HG03175 (cell line): ENCODE measurements at regions not wholly inside any gene's neighbourhood (a gene's known extent, or its start where the extent isn't known, plus 50 kb on each side); places are given as distances from the start of the nearest gene placed in this dataset.
A peak's percentile ranks its signal among the peaks of the same experiment; 100 is the strongest.

Experiments
- ATAC-seq: cut with Tn5 transposase; IDR thresholded peaks from one replicate; pipeline ENCODE4 v1.9.1; 2021; ENCODE audit warnings: mild to moderate bottlenecking, moderate library complexity; ENCODE audit not compliant: unreplicated experiment

- ATAC-seq, result no peak
Observed at GRCh38 chr2:21281384-21281783, 157.6 kb downstream of the TDRD15 start.

DNA sequence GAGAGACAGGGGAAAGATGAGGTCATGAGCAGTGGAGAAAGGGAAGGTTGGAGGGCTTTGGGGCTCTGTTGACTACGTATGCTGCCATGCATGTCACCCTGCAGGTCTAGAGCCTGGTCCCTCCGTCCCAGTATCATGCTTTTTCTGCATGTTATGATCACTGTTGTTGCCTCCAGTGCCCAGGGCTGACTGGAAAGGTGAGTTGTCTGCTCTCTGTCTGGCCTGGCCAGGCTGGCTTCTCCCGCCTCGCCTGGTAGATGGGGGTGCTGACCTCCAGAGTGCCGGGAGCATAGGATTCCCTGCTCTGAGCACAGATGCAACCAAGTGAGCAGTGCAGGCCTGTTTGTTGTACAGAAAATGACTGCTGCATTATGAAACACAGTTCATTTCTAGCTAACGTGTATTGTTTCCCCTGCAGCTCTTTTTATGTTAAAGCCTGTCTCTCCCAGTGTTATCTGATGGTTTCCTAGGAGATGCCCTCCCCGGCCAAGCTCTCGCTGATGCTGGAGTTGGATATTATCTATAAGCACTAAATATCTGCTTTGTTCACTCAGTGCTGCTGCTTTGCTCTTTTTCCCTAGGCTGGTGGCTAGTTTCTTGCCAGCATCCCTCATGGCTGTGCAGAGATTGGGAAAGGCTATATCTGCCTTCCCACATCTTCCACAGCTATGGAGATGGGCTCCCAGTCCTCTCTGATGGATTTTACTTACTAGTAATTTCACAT, 158.2 kb downstream of the TDRD15 start:
- no peak for ATAC-seq

GRCh38 chr2:21282515-21282898, 158.7 kb downstream of the TDRD15 start:
- ATAC-seq, result no peak

DNA sequence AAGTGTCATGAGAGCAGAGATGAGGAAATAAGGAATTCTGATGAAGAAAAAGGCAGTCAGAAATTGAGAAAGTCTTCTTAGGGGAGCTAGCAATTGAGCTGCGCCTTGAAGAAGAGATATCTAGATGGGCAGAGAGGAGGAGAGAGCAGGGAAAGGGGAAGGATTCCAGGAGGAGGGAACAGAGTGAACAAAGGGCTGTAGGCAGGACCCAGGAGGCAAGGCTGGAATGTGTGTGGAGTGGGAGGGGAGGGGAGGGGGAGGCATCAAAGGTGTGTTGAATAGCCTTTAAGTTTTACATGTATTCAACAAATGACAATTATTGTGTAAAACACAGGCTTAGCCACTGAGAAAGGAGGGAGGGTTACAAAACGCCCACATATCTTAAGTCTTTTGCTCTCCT, 164.5 kb downstream of the TDRD15 start:
- no peak for ATAC-seq

- ATAC-seq, result no peak
Observed at GRCh38 chr2:21288739-21289520, 165.2 kb downstream of the TDRD15 start.

DNA sequence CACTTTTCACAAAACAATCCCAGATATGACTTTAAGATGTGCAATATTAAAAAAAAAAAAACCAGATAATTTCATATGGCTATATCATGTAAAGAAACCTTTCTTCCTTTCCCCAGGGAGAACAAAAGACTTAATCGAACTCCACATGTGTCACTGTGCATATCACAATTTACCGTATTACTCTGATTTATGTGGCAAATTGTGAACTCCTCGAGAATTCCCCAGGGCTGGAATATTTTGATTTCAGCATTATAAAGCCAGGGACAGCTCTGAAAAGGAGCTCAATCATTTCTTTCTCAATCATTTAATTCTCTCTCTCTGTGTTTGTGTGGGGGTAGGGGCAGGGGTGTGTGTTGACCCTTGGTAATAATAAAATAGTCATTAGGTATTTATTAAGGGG, 165.8 kb downstream of the TDRD15 start:
- ATAC-seq, result no peak

DNA sequence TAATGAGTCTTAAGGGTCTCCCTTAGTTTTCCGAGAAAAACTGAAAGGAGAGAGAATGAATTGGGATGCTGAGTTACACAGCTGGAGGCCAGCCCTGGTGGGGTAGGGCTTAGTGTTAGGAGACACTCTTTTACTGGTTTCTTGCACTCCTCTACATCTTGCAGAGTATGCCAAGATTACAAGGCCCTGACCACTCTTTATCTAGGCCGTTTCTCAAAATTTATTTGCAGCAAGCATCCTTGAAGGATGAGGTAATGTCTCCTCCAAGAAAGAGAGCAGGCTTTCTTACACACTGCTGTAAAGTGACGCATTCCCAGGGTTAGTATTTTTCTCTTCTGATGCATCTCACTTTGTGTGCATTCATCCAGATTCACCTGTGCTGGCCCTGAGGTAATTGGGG, 166.2 kb downstream of the TDRD15 start:
- ATAC-seq, result no peak

- no peak for ATAC-seq
Observed at GRCh38 chr2:21291426-21291825, 167.7 kb downstream of the TDRD15 start.

GRCh38 chr2:21294446-21294845, 170.7 kb downstream of the TDRD15 start:
- ATAC-seq, result no peak

DNA sequence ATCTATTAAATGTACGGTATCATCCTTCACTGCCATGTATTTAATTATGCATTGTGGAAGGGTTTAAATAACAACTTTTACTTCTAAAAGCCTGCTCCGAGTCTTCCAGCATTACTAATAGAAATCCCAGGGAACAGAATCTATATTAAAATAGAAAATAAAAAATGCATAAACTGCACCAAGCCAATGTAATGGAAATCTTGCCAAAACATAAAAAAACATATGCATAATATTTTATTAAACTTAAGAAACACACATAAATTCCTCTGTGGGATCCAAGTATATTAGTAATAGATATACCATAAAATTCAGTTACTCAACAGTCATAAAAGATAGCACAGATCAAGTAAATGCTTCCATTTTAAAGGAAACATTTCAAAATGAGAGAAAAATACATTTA, 175.6 kb downstream of the TDRD15 start:
- ATAC-seq, result no peak

- ATAC-seq, result no peak
Observed at GRCh38 chr2:21301871-21302455, 178.2 kb downstream of the TDRD15 start.

DNA sequence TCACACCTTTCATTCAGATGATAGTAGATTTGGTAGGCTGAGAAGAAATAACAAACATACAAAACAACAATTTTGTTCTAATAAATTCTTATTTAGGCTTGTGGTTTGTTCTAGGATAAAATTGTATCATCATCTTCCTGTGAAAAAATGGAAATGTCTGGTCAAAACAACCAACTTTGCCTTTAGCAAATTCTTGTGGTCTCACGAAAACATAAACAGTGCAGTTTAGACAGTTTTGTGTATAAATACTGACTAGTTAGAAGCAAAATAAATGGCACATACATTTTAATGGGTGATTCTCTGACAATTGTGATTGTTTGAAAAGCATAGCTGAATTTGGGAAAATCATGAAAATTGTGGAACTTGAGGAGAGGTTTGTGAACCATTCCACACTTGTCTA, 180.1 kb downstream of the TDRD15 start:
- no peak for ATAC-seq

- ATAC-seq, result no peak
Observed at GRCh38 chr2:21305581-21305980, 181.8 kb downstream of the TDRD15 start.

DNA sequence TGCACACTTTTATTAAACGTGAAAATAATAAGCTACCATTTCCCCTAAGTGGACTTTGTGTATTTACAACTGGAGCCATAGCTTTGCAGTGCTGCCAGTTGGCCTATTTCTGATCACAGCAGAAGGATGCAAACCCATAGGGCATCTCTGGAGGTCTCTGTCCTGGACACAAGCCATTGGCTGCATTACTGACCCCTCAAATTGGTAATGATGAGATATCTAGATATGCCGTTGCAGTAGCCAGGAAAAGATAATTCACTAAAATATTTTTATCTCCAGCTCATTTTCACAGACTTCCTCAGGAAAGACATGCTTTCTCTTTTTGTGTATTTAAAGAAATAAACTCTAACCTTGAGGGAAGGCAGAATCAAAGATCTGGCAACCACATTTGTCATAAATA, 182.5 kb downstream of the TDRD15 start:
- ATAC-seq, result no peak

GRCh38 chr2:21307037-21307436, 183.3 kb downstream of the TDRD15 start:
- ATAC-seq, result no peak

- ATAC-seq, result no peak
Observed at GRCh38 chr2:21310493-21310892, 186.7 kb downstream of the TDRD15 start.

DNA sequence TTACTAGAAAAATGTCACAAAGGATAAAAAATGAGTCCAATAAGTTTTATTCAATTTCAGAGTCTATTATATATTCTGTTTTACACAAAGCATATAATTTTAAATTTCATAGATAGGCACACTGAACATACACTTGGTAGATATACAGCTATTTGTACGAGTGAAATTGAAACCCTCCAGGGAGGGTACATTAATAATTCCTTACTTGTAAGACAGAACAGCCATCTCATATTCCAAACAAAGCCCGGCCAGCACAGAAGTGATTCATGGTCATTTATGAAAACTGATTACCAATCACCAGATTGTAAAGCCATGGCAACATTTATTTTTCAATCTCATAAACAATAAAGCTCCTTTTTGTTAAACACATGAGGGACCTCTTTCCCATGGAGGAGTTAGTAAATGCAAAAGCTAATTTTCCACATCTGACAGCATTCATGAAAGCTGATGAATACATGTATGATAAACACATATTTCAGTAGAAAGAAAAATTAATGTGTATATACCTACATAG, 190.6 kb downstream of the TDRD15 start:
- no peak for ATAC-seq

DNA sequence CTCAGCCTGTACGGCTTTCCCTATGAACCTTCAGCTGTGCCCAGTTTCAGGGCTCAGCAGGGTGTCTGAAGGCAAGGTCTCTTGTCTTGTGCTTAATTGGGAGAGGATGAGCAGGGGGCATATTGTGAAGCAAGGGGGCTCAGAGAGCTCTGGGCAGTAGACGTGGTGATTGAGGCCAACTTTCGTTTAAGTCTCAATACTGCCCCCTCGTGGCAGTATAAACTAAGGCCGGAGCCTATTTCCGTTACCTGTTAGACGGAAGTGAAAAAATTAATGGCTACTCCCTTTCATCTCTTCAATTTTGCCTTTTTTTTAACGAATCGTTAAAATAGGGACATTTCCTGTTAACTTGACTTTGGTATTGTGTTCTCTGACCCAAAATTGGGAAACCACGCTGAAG, 193.4 kb downstream of the TDRD15 start:
- ATAC-seq, result peak; percentile 79

GRCh38 chr2:21318263-21318662, 194.5 kb downstream of the TDRD15 start:
- no peak for ATAC-seq

DNA sequence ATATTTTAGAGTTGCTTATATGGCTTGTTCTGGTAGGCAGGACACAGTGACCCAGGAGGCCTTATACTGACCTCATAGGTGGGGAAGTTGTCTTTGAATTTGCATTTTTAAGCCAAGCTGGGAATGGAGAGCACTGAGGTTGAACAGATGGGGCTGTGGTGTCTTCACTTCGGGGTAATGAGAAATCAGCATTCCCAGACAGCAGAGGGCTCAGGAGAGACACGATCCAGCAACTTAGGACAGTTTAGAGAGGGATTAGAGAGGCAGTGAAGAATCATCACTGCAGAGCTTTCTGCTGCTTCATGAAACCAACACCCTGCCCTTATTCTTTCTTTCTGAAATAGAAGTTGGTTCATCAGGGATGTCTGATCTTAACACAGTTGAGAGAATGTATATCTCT, 202.4 kb downstream of the TDRD15 start:
- ATAC-seq, result no peak

GRCh38 chr2:21328177-21328576, 204.4 kb downstream of the TDRD15 start:
- ATAC-seq, result no peak
